Skin epidermis (tissue), 12 donors: ENCODE measurements at regions not wholly inside any gene's neighbourhood (a gene's known extent, or its start where the extent isn't known, plus 50 kb on each side); places are given as distances from the start of the nearest gene placed in this dataset.

Source experiments
- H3K27ac ChIP-seq, 21 experiments: fragments of 200-600 bp; sonication (generic) in 11 of 21; one replicate each; pipeline ENCODE4 v1.5.0; 2020; ENCODE audit warnings: mild to moderate bottlenecking in 3 of 21, inconsistent platforms in 2 of 21, moderate library complexity in 2 of 21
- H3K4me3 ChIP-seq, 7 experiments: fragments of 200-600 bp; sonication (generic) in 2 of 7; one replicate each; pipeline ENCODE4 v1.5.0; 2020; ENCODE audit warnings: inconsistent platforms in 2 of 7, mild to moderate bottlenecking in 2 of 7, moderate library complexity in 1 of 7

- no peak overlapping the region for H3K27ac ChIP-seq
- H3K4me3 ChIP-seq: no peak overlapping the region
Observed at GRCh38 chr2:155840661-155841060, 491.9 kb downstream of the NR4A2 start.

DNA sequence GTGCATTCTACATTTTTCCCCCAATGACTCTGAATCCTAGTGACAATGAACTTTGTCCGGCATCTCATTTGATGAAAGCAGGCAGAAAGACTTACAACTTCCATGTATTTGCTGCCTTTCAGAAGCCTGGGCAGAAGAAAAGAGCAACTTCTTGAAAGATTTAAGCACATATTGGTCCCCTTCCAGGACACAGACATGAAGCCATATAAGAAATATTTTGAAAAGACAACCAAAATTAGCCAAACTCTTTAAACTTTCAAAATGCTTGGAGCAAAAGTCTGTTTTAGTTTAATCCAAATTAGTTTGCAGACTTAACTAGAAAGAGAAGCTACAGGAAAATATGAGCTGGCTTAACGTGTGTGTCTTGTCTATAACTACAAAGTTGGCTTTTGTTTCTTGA, 492.5 kb downstream of the NR4A2 start:
- H3K4me3 ChIP-seq: no peak overlapping the region
- H3K27ac ChIP-seq: no peak overlapping the region

DNA sequence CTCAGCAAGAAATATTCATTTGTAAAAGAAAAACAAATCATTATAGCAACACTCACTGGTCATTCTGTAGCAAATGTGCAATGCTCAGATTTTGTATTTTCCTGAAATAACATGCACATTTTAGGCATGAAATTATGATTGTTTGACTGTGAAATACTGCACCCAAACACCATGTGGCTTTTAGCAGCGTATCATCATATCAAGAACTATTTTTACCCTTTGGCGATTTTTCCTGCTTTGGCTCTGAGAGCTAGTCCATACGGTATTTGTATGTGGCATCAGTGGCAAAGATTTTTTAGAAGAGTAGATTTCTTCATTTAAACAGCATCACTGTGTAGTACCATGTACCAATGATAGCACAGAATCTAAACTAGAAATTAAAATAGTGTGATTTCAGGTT, 493.1 kb downstream of the NR4A2 start:
- H3K4me3 ChIP-seq: no peak overlapping the region
- H3K27ac ChIP-seq: no peak overlapping the region

DNA sequence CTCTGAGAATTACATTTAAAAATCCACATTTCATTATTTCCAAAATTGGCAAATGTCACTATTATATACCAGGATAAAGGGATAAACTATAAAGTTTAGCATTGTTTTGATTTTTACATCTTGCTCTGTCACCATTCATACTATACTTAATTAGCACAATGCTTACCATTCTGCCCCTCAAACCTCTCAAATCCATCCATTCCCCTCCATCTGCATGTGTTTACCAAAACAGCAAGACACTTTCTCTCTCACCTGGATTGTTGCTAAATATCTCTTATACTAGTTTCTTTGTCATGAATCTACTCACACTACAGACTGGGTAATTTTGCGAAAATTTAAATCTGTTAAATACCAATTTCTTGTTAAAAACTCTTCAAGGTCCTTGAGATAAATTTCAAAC, 496.1 kb downstream of the NR4A2 start:
- H3K27ac ChIP-seq: no peak overlapping the region
- H3K4me3 ChIP-seq: no peak overlapping the region

DNA sequence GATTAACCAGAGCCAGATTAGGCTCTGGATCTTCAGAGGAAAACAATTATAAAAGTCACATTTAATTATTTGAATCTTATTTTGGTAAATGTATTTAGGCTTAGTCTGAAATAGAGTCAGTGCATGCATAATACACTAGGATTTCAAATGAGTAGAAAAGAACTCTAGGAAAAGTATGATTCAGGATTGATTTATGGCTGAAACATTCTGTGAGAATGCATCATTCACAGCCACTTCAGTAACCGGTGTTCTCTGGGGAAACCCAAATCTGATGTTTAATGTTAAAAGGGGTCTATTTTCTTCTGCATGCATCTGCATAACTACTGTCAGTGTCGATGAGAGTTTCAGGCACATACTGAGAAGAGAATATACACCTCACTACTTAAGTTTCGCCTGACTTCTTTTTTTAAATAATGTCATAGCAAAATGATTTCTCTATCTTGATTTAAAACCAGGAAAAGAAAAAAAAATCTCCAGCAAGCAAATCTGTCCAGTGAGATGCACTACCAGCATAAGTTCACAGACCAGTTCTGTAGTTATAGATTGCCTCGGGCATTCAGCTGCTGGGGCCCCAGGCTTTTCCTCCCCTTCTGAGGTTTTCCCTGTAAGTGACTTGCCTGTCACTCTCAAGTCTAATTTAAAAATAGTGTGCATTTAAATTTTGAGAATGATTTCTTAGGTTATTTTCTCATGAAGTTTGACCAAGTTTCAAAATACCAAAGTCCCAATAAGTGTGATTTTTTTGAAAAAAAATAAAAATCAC, 501.5 kb downstream of the NR4A2 start:
- no peak overlapping the region for H3K4me3 ChIP-seq
- H3K27ac ChIP-seq: no peak overlapping the region

- Histone ChIP-seq H3K27ac (no peak overlapping the region), H3K4me3 (no peak overlapping the region)
Observed at GRCh38 chr2:155830351-155830750, 502.2 kb downstream of the NR4A2 start.

DNA sequence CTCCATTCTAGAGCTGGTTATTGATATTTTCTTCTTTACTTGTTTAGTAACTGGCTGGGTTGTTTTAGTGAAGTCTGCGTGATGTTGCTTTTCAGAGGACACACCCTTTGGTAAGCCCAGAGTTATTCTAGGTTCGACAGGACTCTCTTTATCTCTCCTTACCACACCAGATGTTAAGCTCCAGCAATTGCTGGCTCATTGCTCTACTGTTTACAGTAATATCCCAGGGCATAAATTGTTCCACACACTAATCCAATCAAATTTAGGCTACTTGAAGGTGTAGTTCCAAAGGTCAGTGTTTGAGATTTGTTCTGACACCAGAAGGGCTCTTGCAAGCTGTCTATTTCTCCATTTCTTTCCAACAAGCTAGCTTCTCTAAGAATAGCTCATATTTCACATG, 506.6 kb downstream of the NR4A2 start:
- Histone ChIP-seq H3K4me3 (no peak overlapping the region), H3K27ac (no peak overlapping the region)

DNA sequence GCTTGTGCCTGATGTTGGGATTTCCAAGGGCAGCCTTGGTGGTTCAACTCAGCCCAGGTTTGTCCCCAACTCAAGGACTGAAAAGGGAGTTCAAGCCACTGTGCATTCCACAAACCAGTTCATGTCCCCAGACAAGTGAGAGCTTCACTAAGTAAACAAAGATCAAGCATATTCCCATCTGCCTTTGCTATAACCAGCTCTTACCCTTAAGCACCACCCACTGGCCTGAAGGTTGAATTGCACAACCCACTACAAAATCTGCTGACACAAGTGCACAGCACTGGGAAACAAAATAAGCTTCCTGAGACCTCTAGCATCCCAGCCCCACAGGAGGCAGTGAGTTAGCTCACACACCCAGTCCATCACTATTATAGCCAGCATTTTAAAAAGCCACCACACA, 516.7 kb downstream of the NR4A2 start:
- Histone ChIP-seq H3K4me3 (no peak overlapping the region), H3K27ac (no peak overlapping the region)

DNA sequence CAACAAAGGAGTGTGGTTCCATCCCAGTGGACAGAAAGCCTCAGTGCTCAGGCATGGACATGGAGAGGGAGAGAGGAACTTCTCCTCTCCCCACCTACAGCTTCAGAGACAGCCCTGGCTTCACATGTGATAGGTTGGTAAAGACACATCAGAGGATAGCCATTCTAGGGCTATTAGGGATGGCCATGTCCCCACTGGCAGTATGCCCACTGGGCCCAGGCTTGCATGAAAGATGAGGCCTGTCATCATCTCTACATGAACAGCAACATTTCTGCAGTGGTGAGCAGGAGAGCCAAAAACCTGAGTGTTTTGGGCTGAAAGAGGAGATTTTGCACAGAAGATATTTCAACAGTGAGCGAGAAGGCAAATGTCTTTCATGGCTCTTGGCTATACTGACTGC, 517.2 kb downstream of the NR4A2 start:
- Histone ChIP-seq H3K4me3 (no peak overlapping the region), H3K27ac (no peak overlapping the region)

GRCh38 chr2:155810411-155810810, 522.1 kb downstream of the NR4A2 start:
- H3K4me3 ChIP-seq: no peak overlapping the region
- H3K27ac ChIP-seq: no peak overlapping the region

DNA sequence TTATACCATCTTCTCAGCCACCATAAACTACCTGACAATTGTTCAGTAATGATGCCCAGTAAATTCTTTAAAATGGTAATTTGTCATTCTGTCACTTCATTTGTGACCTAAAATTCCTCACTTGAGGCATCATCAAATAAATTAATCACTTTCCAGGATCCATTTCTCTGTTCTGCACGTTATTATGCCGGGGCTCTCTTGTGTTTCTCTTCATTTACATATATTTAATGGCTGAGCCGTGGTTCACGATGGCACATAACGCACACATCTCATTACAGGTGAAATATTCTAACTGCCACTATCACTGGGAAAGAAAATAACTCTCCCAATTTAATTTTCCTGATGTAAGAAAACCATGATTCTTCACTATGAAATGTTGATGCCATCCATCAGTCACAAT, 529.6 kb downstream of the NR4A2 start:
- no peak overlapping the region for H3K27ac ChIP-seq

DNA sequence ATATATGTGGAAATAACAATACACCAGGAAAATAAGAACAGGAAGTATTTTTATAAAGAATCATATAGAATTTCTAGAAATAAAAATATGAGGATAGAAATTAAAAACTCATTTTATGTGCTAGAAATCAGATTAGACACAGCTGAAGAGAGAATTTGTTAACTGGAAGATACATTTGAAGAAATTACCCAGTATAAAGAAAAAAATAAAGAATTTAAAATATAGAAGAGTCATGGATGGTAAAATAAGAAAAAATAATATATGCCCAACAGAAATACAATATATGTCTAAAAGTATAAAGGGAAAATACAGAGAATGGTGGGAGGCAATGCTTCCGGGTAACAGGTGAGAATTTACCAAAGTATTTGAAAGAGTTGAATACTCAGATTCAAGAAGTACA, 539.9 kb downstream of the NR4A2 start:
- no peak overlapping the region for H3K27ac ChIP-seq
- no peak overlapping the region for H3K4me3 ChIP-seq

More for the DNA sequence above, 529.6 kb downstream of the NR4A2 start:
- no peak overlapping the region for H3K4me3 ChIP-seq

GRCh38 chr2:155770516-155770915, 562.0 kb downstream of the NR4A2 start:
- no peak overlapping the region for H3K4me3 ChIP-seq
- no peak overlapping the region for H3K27ac ChIP-seq

DNA sequence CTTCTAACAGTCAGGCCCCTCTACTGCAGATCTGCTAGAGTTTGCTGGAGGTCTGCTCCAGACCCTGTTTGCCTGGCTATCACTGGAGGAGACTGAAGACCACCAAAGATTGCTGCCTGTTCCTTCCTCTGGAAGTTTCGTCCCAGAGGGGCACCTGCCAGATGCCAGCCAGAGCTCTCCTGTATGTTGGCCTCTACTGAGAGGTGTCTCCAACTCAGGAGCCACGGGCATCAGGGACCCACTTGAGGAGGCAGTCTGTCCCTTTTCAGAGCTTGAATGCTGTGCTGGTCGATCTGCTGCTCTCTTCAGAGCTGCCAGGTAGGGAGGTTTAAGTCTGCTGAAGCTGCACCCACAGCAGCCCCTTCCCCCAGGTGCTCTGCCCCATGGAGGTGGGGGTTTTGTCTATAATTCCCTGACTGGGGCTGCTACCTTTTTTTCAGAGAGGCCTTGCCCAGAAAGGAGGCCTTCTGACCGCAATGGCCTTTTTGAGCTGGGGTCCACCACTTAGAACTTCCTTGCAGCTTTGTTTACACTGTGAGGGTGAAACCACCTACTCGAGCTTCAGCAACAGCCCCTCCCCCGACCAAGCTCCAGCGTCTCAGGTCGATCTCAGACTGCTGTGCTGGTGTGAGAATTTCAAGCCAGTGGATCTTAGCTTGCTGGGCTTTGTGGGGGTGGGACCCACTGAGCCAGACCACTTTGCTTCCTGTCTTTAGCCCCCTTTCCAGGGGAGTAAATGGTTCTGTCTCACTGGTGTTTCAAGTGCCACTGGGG, 566.0 kb downstream of the NR4A2 start:
- H3K4me3 ChIP-seq: no peak overlapping the region
- H3K27ac ChIP-seq: no peak overlapping the region

GRCh38 chr2:155755481-155755880, 577.0 kb downstream of the NR4A2 start:
- no peak overlapping the region for H3K4me3 ChIP-seq
- no peak overlapping the region for H3K27ac ChIP-seq

DNA sequence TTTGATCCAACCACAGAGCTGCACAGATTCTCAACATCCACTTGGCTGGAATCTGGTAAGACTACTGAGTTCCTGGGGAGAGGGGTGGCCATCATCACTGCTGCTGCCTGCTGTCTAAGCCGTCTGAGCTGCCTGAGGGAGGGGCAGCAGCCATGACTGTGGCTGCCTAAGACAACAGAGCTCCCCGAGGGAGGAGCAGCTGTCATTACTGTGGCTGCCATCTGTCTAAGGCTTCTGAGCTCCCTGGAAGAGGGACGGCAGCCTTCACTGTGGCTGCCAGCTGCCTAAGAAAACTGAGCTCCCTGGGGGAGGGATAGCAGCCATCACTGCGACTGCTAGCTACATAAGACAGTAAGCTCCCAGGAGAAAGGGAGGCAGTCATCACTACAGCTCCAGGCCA, 584.4 kb downstream of the NR4A2 start:
- no peak overlapping the region for H3K27ac ChIP-seq

DNA sequence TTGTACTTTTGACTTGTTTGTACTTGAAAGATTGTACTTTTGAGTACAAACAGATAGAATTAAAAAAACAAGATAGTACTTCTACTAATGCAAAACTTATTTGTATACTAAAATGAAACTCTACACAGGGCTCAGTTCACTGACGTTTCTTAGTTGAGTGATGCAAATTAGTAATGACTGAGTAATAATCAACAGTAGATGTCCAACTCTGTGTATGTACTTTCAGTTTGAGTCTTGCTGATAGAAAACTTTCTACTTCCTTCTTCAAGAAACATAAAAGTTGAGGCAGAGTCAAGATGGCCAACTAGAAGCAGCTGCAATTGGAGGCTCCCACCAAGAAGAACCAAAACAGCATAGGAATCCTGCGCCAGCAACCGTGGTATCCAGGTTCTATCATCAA, 585.0 kb downstream of the NR4A2 start:
- no peak overlapping the region for H3K4me3 ChIP-seq
- no peak overlapping the region for H3K27ac ChIP-seq

More for the DNA sequence above, 584.4 kb downstream of the NR4A2 start:
- H3K4me3 ChIP-seq: no peak overlapping the region

- Histone ChIP-seq H3K27ac (no peak overlapping the region), H3K4me3 (no peak overlapping the region)
Observed at GRCh38 chr2:155733091-155733853, 599.2 kb downstream of the NR4A2 start.

DNA sequence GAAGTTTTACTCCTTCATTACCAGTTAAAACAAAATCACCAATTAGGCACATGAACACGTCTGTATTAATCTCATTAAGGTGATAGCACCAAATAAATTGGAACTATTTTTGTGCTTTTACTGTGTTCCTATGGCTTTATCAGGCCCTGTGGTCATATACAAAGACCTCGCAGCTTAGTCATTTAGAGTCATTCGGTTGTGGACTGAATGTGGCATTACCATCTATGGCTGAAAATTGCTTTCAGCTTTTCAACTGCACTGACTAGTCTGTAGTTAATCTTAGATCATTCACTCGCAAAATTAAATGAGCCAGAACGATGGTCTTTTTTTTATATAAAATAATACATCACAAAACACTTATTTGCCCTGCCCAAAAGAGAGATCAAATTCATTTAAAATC, 601.7 kb downstream of the NR4A2 start:
- Histone ChIP-seq H3K4me3 (no peak overlapping the region), H3K27ac (no peak overlapping the region)

GRCh38 chr2:155727187-155727895, 605.2 kb downstream of the NR4A2 start:
- Histone ChIP-seq H3K4me3 (no peak overlapping the region), H3K27ac (no peak overlapping the region)
